Panc1 (cell line): ENCODE measurements at regions not wholly inside any gene's neighbourhood (a gene's known extent, or its start where the extent isn't known, plus 50 kb on each side); places are given as distances from the start of the nearest gene placed in this dataset.

ENCODE experiments used
- ATAC-seq: fragments of 200-7000 bp; cut with Tn5 transposase; 2 replicates; pipeline ENCODE4 v1.9.1; 2020; ENCODE audit warnings: mild to moderate bottlenecking, moderate library complexity
- BruUV-seq: library from RNA; stranded (reverse); fragments of 400-500 nt; replicated peaks from 2 replicates; lab custom pipeline; 2021; lab: Mats Ljungman, UMichigan
- CTCF ChIA-PET: fragments of 300-600 bp; sonication (Branson Sonifier 250); formaldehyde crosslinking; loops from one replicate; lab custom pipeline; 2022; ENCODE audit warnings: antibody characterized with exemption; lab: Charles Lee
- POLR2A ChIA-PET: fragments of 300-600 bp; sonication (Branson Sonifier 250); formaldehyde crosslinking; loops from one replicate; lab custom pipeline; 2022; ENCODE audit warnings: antibody characterized with exemption; lab: Charles Lee
- DNase-seq: peaks from one replicate; pipeline ENCODE4 v3.0.0-alpha.2; 2010; ENCODE audit warnings: low read depth, low spot score
- H3K27ac ChIP-seq: 2 replicates; pipeline ENCODE4 v1.5.1; 2011; ENCODE audit warnings: mild to moderate bottlenecking, low read length, inconsistent platforms
- H3K27me3 ChIP-seq: fragments of 200-500 bp; sonication (Bioruptor generic); 2 replicates; pipeline ENCODE4 v1.6.0; 2014; ENCODE audit warnings: low read length, inconsistent platforms; ENCODE audit not compliant: control insufficient read depth, insufficient read depth
- H3K36me3 ChIP-seq: fragments of 200-500 bp; sonication (Bioruptor generic); 2 replicates; pipeline ENCODE4 v1.5.1; 2014; ENCODE audit warnings: inconsistent platforms, mild to moderate bottlenecking, low read length, moderate library complexity; ENCODE audit not compliant: control insufficient read depth, insufficient read depth
- H3K4me1 ChIP-seq: 2 replicates; pipeline ENCODE4 v1.5.1; 2011; ENCODE audit warnings: inconsistent platforms, mild to moderate bottlenecking, low read length, moderate library complexity; ENCODE audit not compliant: control insufficient read depth, insufficient read depth
- H3K4me3 ChIP-seq, 2 experiments: 2 replicates each; pipeline ENCODE4 v1.5.1; 2011 to 2012; ENCODE audit warnings: low read depth in 2 of 2, low read length in 2 of 2, mild to moderate bottlenecking in 2 of 2, inconsistent platforms in 1 of 2, moderate library complexity in 1 of 2
- H3K9me3 ChIP-seq: fragments of 200-500 bp; sonication (Bioruptor generic); 2 replicates; pipeline ENCODE4 v1.5.1; 2014; ENCODE audit warnings: low read depth, mild to moderate bottlenecking, inconsistent platforms, low read length, moderate library complexity; ENCODE audit not compliant: control insufficient read depth, insufficient read depth
- CTCF ChIP-seq: fragments of 450-650 bp; IDR thresholded peaks from 2 replicates; pipeline ENCODE4 v1.5.1; 2017; ENCODE audit warnings: mild to moderate bottlenecking
- POLR2AphosphoS5 ChIP-seq: IDR thresholded peaks from 2 replicates; pipeline ENCODE4 v1.6.1; 2012; ENCODE audit warnings: mild to moderate bottlenecking, low read depth, low read length, moderate library complexity
- REST ChIP-seq, 2 experiments: IDR thresholded peaks; 2 replicates each; pipeline ENCODE4 v1.6.1; 2011 to 2012; ENCODE audit warnings: low read depth in 2 of 2, control low read depth in 1 of 2, low read length in 1 of 2, mild to moderate bottlenecking in 1 of 2, moderate library complexity in 1 of 2; ENCODE audit not compliant: insufficient read depth in 1 of 2
- SIN3A ChIP-seq: IDR thresholded peaks from 2 replicates; pipeline ENCODE4 v1.6.1; 2012; ENCODE audit warnings: low read depth, mild to moderate bottlenecking, low read length, moderate library complexity, borderline replicate concordance; ENCODE audit not compliant: insufficient read depth
- TCF7L2 ChIP-seq: IDR thresholded peaks from 2 replicates; pipeline ENCODE4 v1.6.1; 2011; ENCODE audit warnings: mild to moderate bottlenecking, low read depth, low read length, inconsistent platforms
- in situ Hi-C: cut with HindIII; loops from 2 replicates; pipeline ENCODE4 v1.10.0; 2016; ENCODE audit warnings: low sequenced_read_pairs, low pct_unique_long_range_greater_than_20kb
- intact Hi-C: fragments of 100-400 bp; cut with micrococcal nuclease; formaldehyde crosslinking; loops from one replicate; pipeline ENCODE4 v1.10.0; 2022; ENCODE audit not compliant: unreplicated experiment

GRCh38 chr3:23706111-23706510, 99.6 kb upstream of the UBE2E1 start:
- TF ChIP-seq REST (IDR thresholded peaks at IDR 0.05; ENCODE audit: insufficient read depth in 1 of 2, low read depth in 2 of 2, low read length in 1 of 2): no peak
- no peak for TF ChIP-seq CTCF
- TF ChIP-seq TCF7L2: no peak
- TF ChIP-seq SIN3A: no peak
- no peak for TF ChIP-seq POLR2AphosphoS5
- POLR2A ChIA-PET: no interaction called here

GRCh38 chr3:23709987-23710386, 95.8 kb upstream of the UBE2E1 start:
- intact Hi-C loops (no loop called here), in situ Hi-C loops (no loop called here)
- Histone ChIP-seq H3K9me3 (no peaks in the 10 kb centered on the region), H3K36me3 (no peaks in the 10 kb centered on the region), H3K4me1 (peaks cover 18% of the 10 kb centered on the region), H3K4me3 (no peak overlapping the region), H3K27ac (peak overlapping the region; percentile 10; the same call in 1 of the 2 replicates), H3K27me3 (no peaks in the 10 kb centered on the region)
- POLR2A ChIA-PET: no interaction called here
- DNase-seq (no peak), ATAC-seq (no peak)
- TF ChIP-seq POLR2AphosphoS5: no peak
- TF ChIP-seq SIN3A: no peak
- TF ChIP-seq TCF7L2: no peak
- TF ChIP-seq CTCF: no peak
- no peak for TF ChIP-seq REST (IDR thresholded peaks at IDR 0.05; ENCODE audit: insufficient read depth in 1 of 2, low read depth in 2 of 2, low read length in 1 of 2)
- CTCF ChIA-PET: no interaction called here
- BruUV-seq: no TSS peak

More at GRCh38 chr3:23706111-23706510, 99.6 kb upstream of the UBE2E1 start:
- in situ Hi-C loops: no loop called here
- no peak overlapping the region for H3K4me3 ChIP-seq
- CTCF ChIA-PET: no interaction called here
- H3K4me1 ChIP-seq: peaks cover 13% of the 10 kb centered on the region
- BruUV-seq: no TSS peak
- H3K36me3 ChIP-seq: no peaks in the 10 kb centered on the region
- H3K27ac ChIP-seq: peak overlapping the region; percentile 2; the same call in 1 of the 2 replicates
- ATAC-seq (no peak), DNase-seq (no peak)
- no peaks in the 10 kb centered on the region for H3K9me3 ChIP-seq
- no peaks in the 10 kb centered on the region for H3K27me3 ChIP-seq
- intact Hi-C loops: no loop called here
